Neural cell (in vitro differentiated cells): ENCODE measurements at regions not wholly inside any gene's neighbourhood (a gene's known extent, or its start where the extent isn't known, plus 50 kb on each side); places are given as distances from the start of the nearest gene placed in this dataset.

Experiments used
- CTCF ChIP-seq: fragments of 450-650 bp; IDR thresholded peaks from 2 replicates; pipeline ENCODE4 v1.5.1; 2014; ENCODE audit warnings: antibody characterized with exemption, mild to moderate bottlenecking, moderate library complexity; ENCODE audit not compliant: poor library complexity, severe bottlenecking
- EP300 ChIP-seq: fragments of 450-650 bp; conservative IDR thresholded peaks from 2 replicates; pipeline ENCODE4 v1.6.1; 2014; ENCODE audit warnings: antibody characterized with exemption, mild to moderate bottlenecking, moderate library complexity; ENCODE audit not compliant: poor library complexity, severe bottlenecking
- EZH2 ChIP-seq: fragments of 200-600, 300-800 bp; shearing (Covaris generic), sonication (generic); IDR thresholded peaks from 2 replicates; pipeline ENCODE4 v1.6.1; 2014; ENCODE audit warnings: antibody characterized with exemption, low read length, borderline replicate concordance, mild to moderate bottlenecking; ENCODE audit not compliant: insufficient read depth, poor library complexity, severe bottlenecking
- MXI1 ChIP-seq: fragments of 450-650 bp; conservative IDR thresholded peaks from 2 replicates; pipeline ENCODE4 v1.6.1; 2014; ENCODE audit warnings: antibody characterized with exemption, mild to moderate bottlenecking; ENCODE audit not compliant: poor library complexity, severe bottlenecking
- RAD21 ChIP-seq: fragments of 450-650 bp; conservative IDR thresholded peaks from 2 replicates; pipeline ENCODE4 v1.6.1; 2014; ENCODE audit warnings: antibody characterized with exemption, mild to moderate bottlenecking, moderate library complexity
- REST ChIP-seq: IDR thresholded peaks from 2 replicates; pipeline ENCODE4 v1.6.1; 2012; ENCODE audit warnings: borderline replicate concordance

- TF ChIP-seq RAD21 (no peak), CTCF (no peak), EZH2 (no peak), REST (no peak), MXI1 (no peak), EP300 (no peak)
These were observed 451.6 kb upstream of the SEMA6D start for GRCh38 chr15:47265686-47266085.
